Keratinocyte (primary cell): ENCODE measurements at regions not wholly inside any gene's neighbourhood (a gene's known extent, or its start where the extent isn't known, plus 50 kb on each side); places are given as distances from the start of the nearest gene placed in this dataset.

Experiments used
- EZH2 ChIP-seq: IDR thresholded peaks from one replicate; pipeline ENCODE4 v1.6.1; 2012; ENCODE audit warnings: inconsistent platforms, mild to moderate bottlenecking, low read length, moderate library complexity
- TF ChIP-seq, protein P1 (sequence below), 3 experiments: IDR thresholded peaks in 1 of 3; conservative IDR thresholded peaks in 1 of 3; optimal IDR thresholded peaks in 1 of 3; 2 replicates in 2 of 3; 3 replicates in 1 of 3; pipeline versions ENCODE3 to v1.5.1; 2011; ENCODE audit warnings: low read length in 3 of 3, mild to moderate bottlenecking in 3 of 3, moderate library complexity in 2 of 3, control low read depth in 1 of 3, inconsistent platforms in 1 of 3; ENCODE audit not compliant: insufficient read depth in 2 of 3; ENCODE audit errors: extremely low read depth in 1 of 3

DNA sequence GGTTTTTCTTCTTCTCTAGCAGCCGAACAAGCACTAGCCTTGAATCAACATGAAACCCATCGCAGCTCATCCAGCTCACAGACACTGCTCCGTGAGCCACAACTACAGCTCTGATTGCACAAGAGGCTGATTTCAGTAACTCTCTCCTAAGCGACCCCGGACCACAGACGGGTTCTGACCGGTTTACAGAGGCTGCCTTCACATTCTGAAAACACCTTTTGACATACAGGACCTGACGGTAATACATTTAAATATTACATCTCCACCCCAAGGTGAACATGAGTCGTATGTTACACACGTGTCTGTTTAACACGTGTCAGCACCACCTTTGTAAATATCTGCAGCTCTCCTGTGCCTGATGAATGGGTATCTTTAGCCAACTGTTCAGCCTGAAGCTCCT, 120.7 kb downstream of the TMEM18 start:
- TF ChIP-seq, protein P1, sequence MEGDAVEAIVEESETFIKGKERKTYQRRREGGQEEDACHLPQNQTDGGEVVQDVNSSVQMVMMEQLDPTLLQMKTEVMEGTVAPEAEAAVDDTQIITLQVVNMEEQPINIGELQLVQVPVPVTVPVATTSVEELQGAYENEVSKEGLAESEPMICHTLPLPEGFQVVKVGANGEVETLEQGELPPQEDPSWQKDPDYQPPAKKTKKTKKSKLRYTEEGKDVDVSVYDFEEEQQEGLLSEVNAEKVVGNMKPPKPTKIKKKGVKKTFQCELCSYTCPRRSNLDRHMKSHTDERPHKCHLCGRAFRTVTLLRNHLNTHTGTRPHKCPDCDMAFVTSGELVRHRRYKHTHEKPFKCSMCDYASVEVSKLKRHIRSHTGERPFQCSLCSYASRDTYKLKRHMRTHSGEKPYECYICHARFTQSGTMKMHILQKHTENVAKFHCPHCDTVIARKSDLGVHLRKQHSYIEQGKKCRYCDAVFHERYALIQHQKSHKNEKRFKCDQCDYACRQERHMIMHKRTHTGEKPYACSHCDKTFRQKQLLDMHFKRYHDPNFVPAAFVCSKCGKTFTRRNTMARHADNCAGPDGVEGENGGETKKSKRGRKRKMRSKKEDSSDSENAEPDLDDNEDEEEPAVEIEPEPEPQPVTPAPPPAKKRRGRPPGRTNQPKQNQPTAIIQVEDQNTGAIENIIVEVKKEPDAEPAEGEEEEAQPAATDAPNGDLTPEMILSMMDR (optimal IDR thresholded peaks at IDR 0.05 in 1 of 3, IDR thresholded peaks at IDR 0.05 in 1 of 3, conservative IDR thresholded peaks at IDR 0.05 in 1 of 3; ENCODE audit: extremely low read depth in 1 of 3, insufficient read depth in 2 of 3, low read length in 3 of 3) = no peak
- TF ChIP-seq EZH2 = no peak
